ENCODE measurements at regions not wholly inside any gene's neighbourhood (a gene's known extent, or its start where the extent isn't known, plus 50 kb on each side); places are given as distances from the start of the nearest gene placed in this dataset.

DNA sequence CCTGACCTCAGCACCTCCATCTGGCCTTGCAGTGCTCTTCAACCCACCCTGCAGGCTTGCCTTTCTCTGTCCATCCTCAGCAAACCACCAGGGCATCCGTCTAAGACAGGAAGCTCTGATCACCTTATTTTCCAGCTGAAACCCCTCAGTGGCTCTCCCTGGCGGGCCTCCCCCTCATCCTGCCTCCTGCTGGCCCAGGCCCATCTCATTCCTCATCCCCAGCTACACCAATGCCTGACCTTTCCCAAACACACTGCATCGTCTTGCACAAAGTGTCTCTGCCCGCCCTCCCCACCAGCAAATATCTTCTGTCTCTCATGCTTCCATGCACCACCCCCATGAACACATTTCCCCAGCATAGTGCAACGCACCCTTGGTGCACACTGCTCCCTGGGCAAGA is 205.0 kb downstream of the TOMM20 start:
- TF ChIP-seq CTCF (conservative IDR thresholded peaks at IDR 0.05; ENCODE audit: low read depth, low read length) (no peak), EZH2 (IDR thresholded peaks at IDR 0.05; ENCODE audit: borderline replicate concordance, low read depth, low read length, poor library complexity, severe bottlenecking) (no peak)
